SU-DHL-6 (cell line): ENCODE measurements at regions not wholly inside any gene's neighbourhood (a gene's known extent, or its start where the extent isn't known, plus 50 kb on each side); places are given as distances from the start of the nearest gene placed in this dataset.
"Not testable (repeated sequence)": the region's sequence is repeated elsewhere in the genome, so short reads cannot be mapped to it uniquely, and the experiment has no call there.

Experiments used
- H2AFZ ChIP-seq: fragments of 200-600 bp; sonication (generic); 2 replicates; pipeline ENCODE4 v1.6.1; 2014; ENCODE audit warnings: low read depth, mild to moderate bottlenecking, moderate library complexity, mixed read lengths, antibody characterized with exemption, low read length; ENCODE audit not compliant: severe bottlenecking
- H3F3A ChIP-seq: fragments of 200-600 bp; shearing (Covaris generic); 2 replicates; pipeline ENCODE4 v1.6.0; 2016; ENCODE audit warnings: antibody characterized with exemption, mild to moderate bottlenecking; ENCODE audit not compliant: insufficient read depth
- H3K27ac ChIP-seq: fragments of 200-600 bp; sonication (generic); 2 replicates; pipeline ENCODE4 v1.5.1; 2016; ENCODE audit warnings: low read depth, mild to moderate bottlenecking, low read length, moderate library complexity, mixed read lengths
- H3K27me3 ChIP-seq: fragments of 200-600 bp; sonication (generic), shearing (Covaris generic); 2 replicates; pipeline ENCODE4 v1.6.0; 2014; ENCODE audit warnings: mild to moderate bottlenecking, low read length
- H3K36me3 ChIP-seq: fragments of 200-600 bp; sonication (generic); 2 replicates; pipeline ENCODE4 v1.6.1; 2014; ENCODE audit warnings: mild to moderate bottlenecking, low read length, mixed read lengths
- H3K4me2 ChIP-seq: fragments of 300-600, 200-600 bp; shearing (Covaris generic), sonication (generic); 2 replicates; pipeline ENCODE4 v1.6.0; 2014; ENCODE audit warnings: low read length, low read depth, mild to moderate bottlenecking; ENCODE audit not compliant: poor library complexity, severe bottlenecking
- H3K4me3 ChIP-seq: fragments of 200-600 bp; sonication (generic); 2 replicates; pipeline ENCODE4 v1.5.1; 2014; ENCODE audit warnings: antibody characterized with exemption, low read length, mild to moderate bottlenecking, mixed read lengths; ENCODE audit not compliant: insufficient read depth, poor library complexity, severe bottlenecking
- H3K79me2 ChIP-seq: fragments of 200-600 bp; sonication (generic); 2 replicates; pipeline ENCODE4 v1.6.1; 2014; ENCODE audit warnings: mild to moderate bottlenecking, low read length, moderate library complexity; ENCODE audit not compliant: insufficient read depth
- H3K9ac ChIP-seq: fragments of 200-600 bp; sonication (generic); 2 replicates; pipeline ENCODE4 v1.7.0; 2014; ENCODE audit warnings: mild to moderate bottlenecking, low read length
- H3K9me2 ChIP-seq: fragments of 200-600 bp; sonication (generic); replicated peaks from 2 replicates; pipeline ENCODE4 v1.6.1; 2014; ENCODE audit warnings: low read length; ENCODE audit not compliant: insufficient read depth
- H3K9me3 ChIP-seq: fragments of 200-600 bp; sonication (generic); 2 replicates; pipeline ENCODE4 v1.6.1; 2014; ENCODE audit warnings: low read length, mixed read lengths; ENCODE audit not compliant: insufficient read depth
- H4K20me1 ChIP-seq: fragments of 200-600 bp; sonication (generic); 2 replicates; pipeline ENCODE4 v1.6.1; 2014; ENCODE audit warnings: low read depth, mild to moderate bottlenecking, antibody characterized with exemption, low read length, moderate library complexity, mixed read lengths
- EZH2phosphoT487 ChIP-seq: fragments of 200-600 bp; sonication (generic), shearing (Covaris generic); conservative IDR thresholded peaks from 2 replicates; pipeline ENCODE4 v1.6.1; 2018; ENCODE audit warnings: mild to moderate bottlenecking, antibody characterized with exemption, low read length, moderate library complexity, mixed read lengths
- TF ChIP-seq, protein P1 (sequence below): fragments of 200-600 bp; sonication (generic); IDR thresholded peaks from one replicate; pipeline ENCODE4 v1.5.1; 2017; ENCODE audit warnings: antibody characterized with exemption, mild to moderate bottlenecking, low read length, moderate library complexity; ENCODE audit not compliant: insufficient read depth, poor library complexity, severe bottlenecking

DNA sequence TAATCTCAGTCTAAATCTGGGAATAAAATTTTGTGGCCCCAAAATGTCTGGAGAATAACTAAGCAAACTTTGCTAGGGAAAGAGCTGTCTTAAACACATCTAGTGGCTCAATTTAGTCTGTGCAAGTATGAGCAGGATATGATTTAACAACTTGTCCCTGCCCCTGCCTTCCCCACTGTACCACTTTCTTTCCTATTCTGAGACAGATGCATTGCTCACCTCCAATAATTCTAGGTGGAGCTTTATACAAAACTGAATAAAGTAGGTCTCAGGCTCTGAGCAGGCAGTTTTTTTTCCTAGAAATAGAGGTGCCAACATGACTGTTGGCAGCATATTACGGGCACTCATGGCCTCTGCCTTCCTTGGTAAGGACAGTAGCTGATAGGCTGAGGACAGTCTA lies 412.1 kb downstream of the DAD1 start:
- Histone ChIP-seq H3K9me2 (no peaks in the 10 kb centered on the region), H3K27ac (no peak overlapping the region)

DNA sequence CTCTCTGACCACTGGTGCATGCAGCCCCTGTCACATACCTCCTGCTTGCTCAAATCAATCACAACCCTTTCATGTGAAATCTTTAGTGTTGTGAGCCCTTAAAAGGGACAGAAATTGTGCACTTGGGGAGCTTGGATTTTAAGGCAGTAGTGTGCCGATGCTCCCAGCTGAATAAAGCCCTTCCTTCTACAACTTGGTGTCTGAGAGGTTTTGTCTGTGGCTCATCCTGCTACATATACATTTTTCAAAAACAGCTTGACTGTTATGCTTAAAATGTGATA lies 413.8 kb downstream of the DAD1 start:
- not testable (repeated sequence) for H2AFZ ChIP-seq, H3K36me3 ChIP-seq, H3K27ac ChIP-seq, H3K9ac ChIP-seq, H3K27me3 ChIP-seq, H3F3A ChIP-seq, H3K79me2 ChIP-seq, H3K9me2 ChIP-seq, H3K9me3 ChIP-seq, H3K4me3 ChIP-seq, H4K20me1 ChIP-seq, H3K4me2 ChIP-seq

More for the DNA sequence above, 412.1 kb downstream of the DAD1 start:
- Histone ChIP-seq H3K79me2 (no peaks in the 10 kb centered on the region), H3F3A (no peaks in the 10 kb centered on the region), H3K9me3 (no peaks in the 10 kb centered on the region), H3K4me2 (no peak overlapping the region), H4K20me1 (no peaks in the 10 kb centered on the region), H2AFZ (no peak overlapping the region), H3K4me3 (no peak overlapping the region), H3K9ac (no peak overlapping the region), H3K27me3 (no peaks in the 10 kb centered on the region), H3K36me3 (no peaks in the 10 kb centered on the region)
- TF ChIP-seq, protein P1, sequence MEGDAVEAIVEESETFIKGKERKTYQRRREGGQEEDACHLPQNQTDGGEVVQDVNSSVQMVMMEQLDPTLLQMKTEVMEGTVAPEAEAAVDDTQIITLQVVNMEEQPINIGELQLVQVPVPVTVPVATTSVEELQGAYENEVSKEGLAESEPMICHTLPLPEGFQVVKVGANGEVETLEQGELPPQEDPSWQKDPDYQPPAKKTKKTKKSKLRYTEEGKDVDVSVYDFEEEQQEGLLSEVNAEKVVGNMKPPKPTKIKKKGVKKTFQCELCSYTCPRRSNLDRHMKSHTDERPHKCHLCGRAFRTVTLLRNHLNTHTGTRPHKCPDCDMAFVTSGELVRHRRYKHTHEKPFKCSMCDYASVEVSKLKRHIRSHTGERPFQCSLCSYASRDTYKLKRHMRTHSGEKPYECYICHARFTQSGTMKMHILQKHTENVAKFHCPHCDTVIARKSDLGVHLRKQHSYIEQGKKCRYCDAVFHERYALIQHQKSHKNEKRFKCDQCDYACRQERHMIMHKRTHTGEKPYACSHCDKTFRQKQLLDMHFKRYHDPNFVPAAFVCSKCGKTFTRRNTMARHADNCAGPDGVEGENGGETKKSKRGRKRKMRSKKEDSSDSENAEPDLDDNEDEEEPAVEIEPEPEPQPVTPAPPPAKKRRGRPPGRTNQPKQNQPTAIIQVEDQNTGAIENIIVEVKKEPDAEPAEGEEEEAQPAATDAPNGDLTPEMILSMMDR = no peak
- no peak for TF ChIP-seq EZH2phosphoT487

DNA sequence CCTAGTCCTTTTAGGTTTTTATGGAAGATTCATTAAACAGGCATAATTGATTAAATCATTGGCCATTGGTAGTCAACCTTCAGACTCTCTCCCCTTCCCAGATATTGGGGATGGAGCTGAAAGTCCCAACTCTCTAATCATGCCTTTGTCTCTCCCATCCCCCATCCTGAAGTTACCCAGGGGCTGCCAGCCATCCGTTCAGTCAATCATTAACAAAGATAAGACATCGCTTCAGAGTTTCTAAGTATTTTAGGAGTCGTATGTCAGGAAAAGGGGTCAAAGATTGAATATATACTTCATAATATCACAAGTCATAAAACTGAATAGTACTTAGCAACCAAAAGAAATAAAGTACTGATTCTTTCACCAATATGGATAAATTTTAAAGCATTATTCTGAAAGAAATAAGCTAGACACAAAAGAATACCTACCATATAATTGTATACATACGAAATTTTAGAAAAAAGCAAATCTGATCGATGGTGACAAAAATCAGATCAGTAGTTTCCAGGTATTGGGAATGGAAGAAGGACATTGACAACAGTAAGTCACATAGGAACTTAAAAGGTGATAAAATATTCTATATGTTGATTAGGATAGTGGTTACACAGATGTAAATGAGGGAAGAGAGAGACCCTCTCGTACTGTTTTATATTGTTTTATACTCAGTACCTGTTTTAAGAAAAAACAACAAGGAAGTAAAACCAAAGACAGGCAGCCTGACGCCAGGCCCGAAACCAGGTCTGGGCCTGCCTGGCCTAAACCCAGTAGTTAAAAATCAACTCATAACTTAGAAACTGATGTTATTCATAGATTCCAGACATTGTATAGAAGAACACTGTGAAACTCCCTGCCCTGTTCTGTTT lies 414.4 kb downstream of the DAD1 start:
- Histone ChIP-seq H3K4me2 (no peak overlapping the region), H3K9me2 (no peaks in the 10 kb centered on the region)
- no peak for TF ChIP-seq EZH2phosphoT487
- TF ChIP-seq, protein P1 = no peak

DNA sequence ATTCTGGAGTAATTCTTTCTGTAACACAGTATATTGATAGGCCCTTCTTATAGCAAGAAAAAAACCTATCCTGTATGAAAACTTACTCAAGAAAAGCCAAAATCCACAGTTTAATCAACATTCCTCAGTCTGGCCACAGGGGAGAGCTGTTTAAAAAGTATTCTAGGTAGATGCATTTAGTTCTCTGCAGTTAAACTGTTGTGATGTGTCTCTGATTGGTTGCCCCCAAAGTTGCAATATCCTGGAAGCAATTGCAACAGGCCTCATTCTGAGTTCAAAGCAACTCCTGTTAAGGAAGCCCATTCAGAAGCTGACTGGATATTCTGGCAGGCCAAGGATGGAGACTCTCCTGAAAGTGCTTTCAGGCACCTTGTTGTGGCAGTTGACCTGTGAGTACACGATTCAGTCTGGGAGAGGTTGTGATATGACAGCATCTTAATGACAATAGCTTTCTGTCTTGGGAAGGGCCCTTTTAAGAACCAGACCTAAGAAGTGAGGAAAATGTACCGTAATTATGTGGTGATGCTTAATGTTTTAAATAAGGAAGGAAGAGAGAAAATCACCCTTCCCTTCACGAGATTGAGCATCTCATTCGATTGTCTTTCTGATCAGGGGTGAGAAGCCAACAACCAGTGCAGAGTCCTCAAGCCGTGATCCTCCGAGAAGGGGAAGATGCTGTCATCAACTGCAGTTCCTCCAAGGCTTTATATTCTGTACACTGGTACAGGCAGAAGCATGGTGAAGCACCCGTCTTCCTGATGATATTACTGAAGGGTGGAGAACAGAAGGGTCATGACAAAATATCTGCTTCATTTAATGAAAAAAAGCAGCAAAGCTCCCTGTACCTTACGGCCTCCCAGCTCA lies 420.7 kb downstream of the DAD1 start:
- no peak overlapping the region for H3K4me2 ChIP-seq
- H4K20me1 ChIP-seq = no peaks in the 10 kb centered on the region
- H3K9me2 ChIP-seq = no peaks in the 10 kb centered on the region
- H3K27ac ChIP-seq = no peak overlapping the region
- H3K36me3 ChIP-seq = no peaks in the 10 kb centered on the region
- no peaks in the 10 kb centered on the region for H3K9me3 ChIP-seq
- H3K4me3 ChIP-seq = no peak overlapping the region
- H3K27me3 ChIP-seq = no peaks in the 10 kb centered on the region
- no peaks in the 10 kb centered on the region for H3F3A ChIP-seq
- TF ChIP-seq, protein P1 = no peak
- TF ChIP-seq EZH2phosphoT487 = no peak
- H3K9ac ChIP-seq = no peak overlapping the region
- no peak overlapping the region for H2AFZ ChIP-seq
- no peaks in the 10 kb centered on the region for H3K79me2 ChIP-seq

More for the DNA sequence above, 414.4 kb downstream of the DAD1 start:
- Histone ChIP-seq H4K20me1 (no peaks in the 10 kb centered on the region), H3K9ac (no peak overlapping the region), H3F3A (no peaks in the 10 kb centered on the region), H3K27ac (no peak overlapping the region), H3K9me3 (no peaks in the 10 kb centered on the region), H2AFZ (no peak overlapping the region), H3K36me3 (no peaks in the 10 kb centered on the region), H3K4me3 (no peak overlapping the region), H3K27me3 (no peaks in the 10 kb centered on the region), H3K79me2 (no peaks in the 10 kb centered on the region)
